Activated CD4-positive, alpha-beta T cell treated with anti-CD3 and anti-CD28 coated beads for 36 hours (primary cell): ENCODE measurements at regions not wholly inside any gene's neighbourhood (a gene's known extent, or its start where the extent isn't known, plus 50 kb on each side); places are given as distances from the start of the nearest gene placed in this dataset.

Source experiments
- ATAC-seq: fragments of 200-7000 bp; cut with Tn5 transposase; one replicate; pipeline ENCODE4 v1.10.0; 2021; ENCODE audit warnings: mild to moderate bottlenecking, moderate library complexity
- CTCF ChIA-PET: fragments of 350-600 bp; sonication (Branson Sonifier 250); formaldehyde crosslinking; loops from one replicate; lab custom pipeline; 2021; ENCODE audit warnings: antibody characterized with exemption; lab: Charles Lee
- POLR2A ChIA-PET: fragments of 350-600 bp; sonication (Branson Sonifier 250); formaldehyde crosslinking; loops from one replicate; lab custom pipeline; 2021; ENCODE audit warnings: antibody characterized with exemption, inconsistent platforms; lab: Charles Lee
- DNase-seq: peaks from one replicate; pipeline ENCODE4 v3.0.0-alpha.2; 2020
- H3K27ac Mint-ChIP-seq: one replicate; pipeline ENCODE4 v1.8.0; 2021; ENCODE audit warnings: mixed read lengths
- H3K27me3 Mint-ChIP-seq: one replicate; pipeline ENCODE4 v1.8.0; 2021; ENCODE audit warnings: mixed read lengths
- H3K36me3 Mint-ChIP-seq: one replicate; pipeline ENCODE4 v1.8.0; 2021; ENCODE audit warnings: low read depth, mixed read lengths
- H3K4me1 Mint-ChIP-seq: one replicate; pipeline ENCODE4 v1.8.0; 2021; ENCODE audit warnings: mixed read lengths
- H3K4me3 Mint-ChIP-seq: one replicate; pipeline ENCODE4 v1.8.0; 2021; ENCODE audit warnings: mild to moderate bottlenecking, moderate library complexity, mixed read lengths
- H3K9me3 Mint-ChIP-seq: one replicate; pipeline ENCODE4 v1.8.0; 2021; ENCODE audit warnings: low read depth, mixed read lengths
- intact Hi-C, 2 experiments: fragments of 100-400 bp; cut with DNase I in 1 of 2; cut with micrococcal nuclease in 1 of 2; formaldehyde crosslinking; loops; one replicate each; pipeline versions ENCODE4 v1.14.2 to v1.15.1; 2022 to 2024; cut with DNase I, micrococcal nuclease

GRCh38 chr22:47692811-47693210 is 930.4 kb downstream of the TBC1D22A start:
- Mint-ChIP-seq H3K4me3 (no peak overlapping the region), H3K4me1 (no peaks in the 10 kb centered on the region), H3K9me3 (no peaks in the 10 kb centered on the region), H3K27me3 (no peaks in the 10 kb centered on the region), H3K36me3 (no peaks in the 10 kb centered on the region), H3K27ac (no peak overlapping the region)
- ATAC-seq (no peak), DNase-seq (no peak)
- intact Hi-C loops: no loop called here
- ChIA-PET POLR2A (no interaction called here), CTCF (interaction anchor here (0.7 to 0.9 kb wide), 2 partner anchors 483 to 1312 kb away, joined by 3 to 4 read pairs; no protein-coding TSS in a partner anchor)

- ChIA-PET POLR2A (no interaction called here), CTCF (no interaction called here)
- Mint-ChIP-seq H3K9me3 (no peaks in the 10 kb centered on the region), H3K27me3 (no peaks in the 10 kb centered on the region), H3K27ac (no peak overlapping the region), H3K36me3 (no peaks in the 10 kb centered on the region), H3K4me3 (no peak overlapping the region), H3K4me1 (no peaks in the 10 kb centered on the region)
- intact Hi-C loops: no loop called here
- DNase-seq (no peak), ATAC-seq (no peak)
Measured at GRCh38 chr22:47691152-47691895, 928.9 kb downstream of the TBC1D22A start.

GRCh38 chr22:47690586-47690985 is 928.1 kb downstream of the TBC1D22A start:
- intact Hi-C loops: no loop called here
- Mint-ChIP-seq H3K27ac (no peak overlapping the region), H3K9me3 (no peaks in the 10 kb centered on the region), H3K4me1 (no peaks in the 10 kb centered on the region), H3K27me3 (no peaks in the 10 kb centered on the region), H3K36me3 (no peaks in the 10 kb centered on the region), H3K4me3 (no peak overlapping the region)
- CTCF ChIA-PET: no interaction called here
- DNase-seq: no peak
- POLR2A ChIA-PET: no interaction called here
- no peak for ATAC-seq

GRCh38 chr22:47690166-47690565 is 927.7 kb downstream of the TBC1D22A start:
- no peaks in the 10 kb centered on the region for H3K4me1 Mint-ChIP-seq
- ChIA-PET POLR2A (no interaction called here), CTCF (no interaction called here)
- H3K36me3 Mint-ChIP-seq: no peaks in the 10 kb centered on the region
- H3K27ac Mint-ChIP-seq: no peak overlapping the region
- intact Hi-C loops: no loop called here
- H3K4me3 Mint-ChIP-seq: no peak overlapping the region
- H3K9me3 Mint-ChIP-seq: no peaks in the 10 kb centered on the region
- DNase-seq (no peak), ATAC-seq (no peak)
- H3K27me3 Mint-ChIP-seq: no peaks in the 10 kb centered on the region

- H3K4me1 Mint-ChIP-seq: no peaks in the 10 kb centered on the region
- no peak for ATAC-seq
- no peak overlapping the region for H3K4me3 Mint-ChIP-seq
Measured at GRCh38 chr22:47687776-47688175, 925.3 kb downstream of the TBC1D22A start.

GRCh38 chr22:47687346-47687655 is 924.9 kb downstream of the TBC1D22A start:
- Mint-ChIP-seq H3K9me3 (no peaks in the 10 kb centered on the region), H3K4me3 (no peak overlapping the region), H3K4me1 (no peaks in the 10 kb centered on the region), H3K27ac (no peak overlapping the region), H3K27me3 (peaks cover 2% of the 10 kb centered on the region), H3K36me3 (no peaks in the 10 kb centered on the region)
- intact Hi-C loops: no loop called here
- ATAC-seq (no peak), DNase-seq (no peak)
- ChIA-PET POLR2A (no interaction called here), CTCF (no interaction called here)

More at GRCh38 chr22:47687776-47688175, 925.3 kb downstream of the TBC1D22A start:
- Mint-ChIP-seq H3K36me3 (no peaks in the 10 kb centered on the region), H3K27ac (no peak overlapping the region), H3K9me3 (no peaks in the 10 kb centered on the region), H3K27me3 (peaks cover 2% of the 10 kb centered on the region)
- ChIA-PET CTCF (no interaction called here), POLR2A (no interaction called here)
- no peak for DNase-seq
- intact Hi-C loops: no loop called here

GRCh38 chr22:47686594-47687345 is 924.3 kb downstream of the TBC1D22A start:
- intact Hi-C loops: no loop called here
- H3K4me1 Mint-ChIP-seq: no peaks in the 10 kb centered on the region
- H3K9me3 Mint-ChIP-seq: no peaks in the 10 kb centered on the region
- H3K4me3 Mint-ChIP-seq: no peak overlapping the region
- no peak overlapping the region for H3K27ac Mint-ChIP-seq
- H3K27me3 Mint-ChIP-seq: peaks cover 2% of the 10 kb centered on the region
- POLR2A ChIA-PET: no interaction called here
- DNase-seq (no peak), ATAC-seq (no peak)
- no peaks in the 10 kb centered on the region for H3K36me3 Mint-ChIP-seq
- CTCF ChIA-PET: no interaction called here

- POLR2A ChIA-PET: no interaction called here
- intact Hi-C loops: no loop called here
- DNase-seq (no peak), ATAC-seq (no peak)
- peaks cover 5% of the 10 kb centered on the region for H3K27me3 Mint-ChIP-seq
- no peaks in the 10 kb centered on the region for H3K36me3 Mint-ChIP-seq
- no peak overlapping the region for H3K4me3 Mint-ChIP-seq
- no peak overlapping the region for H3K27ac Mint-ChIP-seq
- CTCF ChIA-PET: no interaction called here
- no peaks in the 10 kb centered on the region for H3K4me1 Mint-ChIP-seq
- H3K9me3 Mint-ChIP-seq: no peaks in the 10 kb centered on the region
Measured at GRCh38 chr22:47681411-47682165, 919.1 kb downstream of the TBC1D22A start.

- no peak for ATAC-seq
- intact Hi-C loops: no loop called here
- H3K27me3 Mint-ChIP-seq: peaks cover 3% of the 10 kb centered on the region
- no peaks in the 10 kb centered on the region for H3K9me3 Mint-ChIP-seq
- H3K4me3 Mint-ChIP-seq: no peak overlapping the region
- no peak overlapping the region for H3K27ac Mint-ChIP-seq
- H3K4me1 Mint-ChIP-seq: no peaks in the 10 kb centered on the region
- no peak for DNase-seq
- POLR2A ChIA-PET: no interaction called here
- H3K36me3 Mint-ChIP-seq: no peaks in the 10 kb centered on the region
- CTCF ChIA-PET: no interaction called here
Measured at GRCh38 chr22:47678636-47679287, 916.3 kb downstream of the TBC1D22A start.

- Mint-ChIP-seq H3K27ac (no peak overlapping the region), H3K9me3 (no peaks in the 10 kb centered on the region), H3K36me3 (no peaks in the 10 kb centered on the region), H3K4me1 (no peaks in the 10 kb centered on the region), H3K27me3 (peaks cover 3% of the 10 kb centered on the region), H3K4me3 (no peak overlapping the region)
- intact Hi-C loops: no loop called here
- no peak for DNase-seq
- ChIA-PET POLR2A (no interaction called here), CTCF (no interaction called here)
- no peak for ATAC-seq
Measured at GRCh38 chr22:47678048-47678447, 915.6 kb downstream of the TBC1D22A start.

GRCh38 chr22:47676685-47677084 is 914.2 kb downstream of the TBC1D22A start:
- POLR2A ChIA-PET: no interaction called here
- no peak for DNase-seq
- CTCF ChIA-PET: no interaction called here
- intact Hi-C loops: no loop called here
- Mint-ChIP-seq H3K4me1 (no peaks in the 10 kb centered on the region), H3K27me3 (peaks cover 3% of the 10 kb centered on the region), H3K4me3 (no peak overlapping the region), H3K9me3 (no peaks in the 10 kb centered on the region), H3K36me3 (no peaks in the 10 kb centered on the region), H3K27ac (no peak overlapping the region)
- ATAC-seq: no peak
